GM04503 (cell line): ENCODE measurements at regions not wholly inside any gene's neighbourhood (a gene's known extent, or its start where the extent isn't known, plus 50 kb on each side); places are given as distances from the start of the nearest gene placed in this dataset.

Experiments used
- DNase-seq: peaks from one replicate; pipeline ENCODE4 v3.0.0-alpha.2; 2012; ENCODE audit warnings: low read depth

DNA sequence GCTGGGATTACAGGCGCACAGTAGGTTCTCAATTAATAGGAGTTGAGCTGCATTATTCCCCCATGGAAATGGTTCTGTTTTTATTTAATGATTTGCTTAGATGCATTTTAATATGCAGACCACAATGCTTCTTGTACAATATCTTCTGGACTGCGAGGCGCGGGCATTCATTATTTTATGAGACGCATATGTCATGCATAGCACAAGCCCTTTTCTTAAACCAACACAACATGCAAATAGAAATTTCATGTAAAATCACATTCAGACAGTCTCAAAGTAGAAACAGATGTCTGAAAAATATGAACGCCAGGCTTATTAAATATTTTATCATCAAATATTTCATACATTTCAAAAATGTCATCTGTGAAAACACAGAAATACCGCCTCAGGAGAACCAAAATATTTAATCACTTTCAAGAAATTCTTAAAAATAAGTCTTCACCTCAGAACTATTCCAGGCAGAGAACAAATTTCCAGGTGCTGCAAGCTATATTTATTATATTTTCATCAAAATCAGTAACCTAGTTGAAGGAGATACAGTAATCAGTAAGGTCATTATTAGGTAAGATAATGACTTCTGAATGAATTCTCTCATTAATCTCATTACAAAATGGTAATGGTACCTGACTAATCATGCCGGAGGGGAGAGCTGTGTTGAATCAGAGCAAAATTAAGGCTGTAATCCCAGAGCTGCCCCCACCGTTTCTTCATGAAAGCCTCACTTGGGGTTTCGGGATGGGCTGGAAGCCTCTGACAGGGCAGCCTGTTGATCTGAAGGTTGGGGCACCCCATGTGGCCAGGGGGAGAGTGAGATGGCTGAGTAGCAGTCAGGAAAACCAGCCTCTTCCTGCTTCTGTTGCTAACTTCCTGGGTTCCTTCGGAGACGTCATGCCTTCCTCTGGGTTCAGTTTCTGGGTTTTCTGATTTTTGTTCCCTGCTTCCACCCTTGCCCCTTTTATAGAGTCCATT is 133.9 kb upstream of the ZNF618 start:
- DNase-seq, result no peak

GRCh38 chr9:113742878-113743277 is 133.2 kb upstream of the ZNF618 start:
- DNase-seq, result no peak

DNA sequence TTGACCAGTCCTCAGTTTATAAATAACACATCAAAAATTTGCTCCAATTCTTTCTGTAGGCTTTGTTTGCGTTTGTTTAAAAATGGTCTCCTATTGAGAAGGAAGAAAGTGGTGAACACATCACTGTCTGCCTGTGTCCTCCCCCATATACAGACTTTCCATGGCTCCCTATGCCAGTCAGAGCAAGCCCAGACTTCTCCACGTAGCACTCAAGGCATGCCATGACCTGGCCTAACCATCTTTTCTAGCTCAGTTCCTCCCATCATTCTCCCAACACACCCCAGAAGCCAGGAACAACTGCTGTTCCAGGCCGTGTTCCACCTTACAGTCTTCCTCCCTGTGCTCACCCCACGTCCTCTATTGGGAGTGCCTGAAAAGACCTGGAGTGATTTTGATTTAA is 129.6 kb upstream of the ZNF618 start:
- no peak for DNase-seq

DNA sequence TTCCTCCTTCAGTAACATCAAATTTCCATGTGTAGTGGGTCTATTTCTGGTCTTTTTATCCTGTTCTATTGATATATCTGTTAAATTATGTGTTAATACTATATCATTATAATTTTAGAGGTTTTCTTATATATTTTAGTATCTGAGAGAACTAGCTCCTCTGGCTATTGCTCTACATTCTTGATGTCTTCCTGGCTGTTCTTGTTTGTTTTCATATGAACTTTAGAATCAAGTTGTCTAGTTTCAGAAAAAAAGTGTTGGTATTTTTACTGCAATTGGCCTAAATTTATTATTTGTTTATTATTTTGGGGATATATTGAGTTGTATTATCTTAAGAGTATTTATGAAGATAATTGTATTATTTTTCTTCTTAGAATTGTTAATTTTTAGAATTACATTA is 128.0 kb upstream of the ZNF618 start:
- no peak for DNase-seq

DNA sequence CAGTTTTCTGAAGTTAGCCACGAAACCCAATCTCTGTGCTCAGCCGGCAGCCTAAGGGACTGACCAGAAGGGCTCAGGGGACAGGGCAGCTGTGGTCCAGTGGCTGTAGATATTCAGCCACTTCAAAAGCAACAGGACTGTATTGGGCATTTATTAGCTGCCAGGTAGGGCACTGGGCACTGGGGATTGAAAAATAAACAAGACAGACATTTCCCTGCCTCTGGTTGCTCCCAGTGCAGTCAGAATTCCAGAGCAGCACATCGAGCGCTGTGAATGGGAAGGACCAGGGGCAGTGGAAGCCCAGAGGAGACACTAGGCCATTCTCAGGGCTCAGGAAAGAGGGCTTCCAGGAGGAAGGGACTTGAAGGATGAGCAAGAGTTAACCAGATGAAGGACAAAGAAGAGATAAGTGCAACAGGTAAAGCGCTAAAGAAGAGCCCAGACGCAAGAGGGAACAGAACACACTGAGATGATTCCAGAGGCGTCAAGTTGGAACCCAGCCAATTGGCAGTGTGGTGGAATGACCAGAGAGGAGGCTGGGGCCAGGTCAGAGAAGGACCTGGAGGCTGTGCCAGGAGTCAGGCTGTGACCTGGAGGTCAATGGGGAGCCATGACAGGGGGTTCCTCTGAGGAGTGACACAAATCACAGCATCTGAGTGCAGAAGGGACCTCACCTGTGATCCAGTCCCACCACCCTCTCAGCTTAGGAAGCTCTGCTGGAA is 122.5 kb upstream of the ZNF618 start:
- DNase-seq, result no peak

DNA sequence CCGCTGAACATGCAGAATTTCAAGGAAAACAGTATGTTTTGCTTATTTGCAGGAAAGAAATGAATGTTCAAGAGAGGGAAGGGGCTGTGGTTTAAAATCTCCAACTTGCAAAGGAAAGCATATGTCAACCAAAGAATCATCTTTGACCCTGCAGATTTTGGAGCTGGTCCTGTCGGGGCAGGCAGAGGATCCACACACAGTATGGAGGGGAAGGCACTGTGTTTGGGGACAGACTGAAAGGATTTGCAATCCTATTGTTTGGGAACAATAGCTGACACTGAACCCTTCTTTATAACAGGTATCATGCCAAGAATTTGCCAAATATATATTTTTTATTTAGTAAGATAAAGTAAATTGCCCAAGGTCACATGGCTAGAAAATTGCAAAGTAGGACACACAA is 121.4 kb upstream of the ZNF618 start:
- no peak for DNase-seq

DNA sequence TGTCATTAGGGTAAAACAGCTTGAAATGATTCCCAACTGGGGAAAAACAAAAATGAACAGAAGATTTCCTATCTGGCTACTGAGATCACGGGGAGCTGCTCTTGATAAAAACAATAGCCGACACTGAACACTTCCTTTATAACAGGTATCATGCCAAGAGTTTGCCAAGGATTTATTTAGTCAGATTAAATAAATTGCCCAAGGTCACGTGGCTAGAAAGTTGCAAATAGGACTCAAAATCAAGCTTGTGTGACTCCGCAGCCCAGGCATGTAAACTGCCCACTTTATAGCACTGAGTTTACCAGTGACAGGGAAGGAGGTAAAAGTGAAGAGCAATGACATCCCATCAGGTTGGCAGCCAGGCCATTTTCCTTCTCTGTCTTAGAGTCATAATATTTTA is 120.7 kb upstream of the ZNF618 start:
- DNase-seq, result no peak

DNA sequence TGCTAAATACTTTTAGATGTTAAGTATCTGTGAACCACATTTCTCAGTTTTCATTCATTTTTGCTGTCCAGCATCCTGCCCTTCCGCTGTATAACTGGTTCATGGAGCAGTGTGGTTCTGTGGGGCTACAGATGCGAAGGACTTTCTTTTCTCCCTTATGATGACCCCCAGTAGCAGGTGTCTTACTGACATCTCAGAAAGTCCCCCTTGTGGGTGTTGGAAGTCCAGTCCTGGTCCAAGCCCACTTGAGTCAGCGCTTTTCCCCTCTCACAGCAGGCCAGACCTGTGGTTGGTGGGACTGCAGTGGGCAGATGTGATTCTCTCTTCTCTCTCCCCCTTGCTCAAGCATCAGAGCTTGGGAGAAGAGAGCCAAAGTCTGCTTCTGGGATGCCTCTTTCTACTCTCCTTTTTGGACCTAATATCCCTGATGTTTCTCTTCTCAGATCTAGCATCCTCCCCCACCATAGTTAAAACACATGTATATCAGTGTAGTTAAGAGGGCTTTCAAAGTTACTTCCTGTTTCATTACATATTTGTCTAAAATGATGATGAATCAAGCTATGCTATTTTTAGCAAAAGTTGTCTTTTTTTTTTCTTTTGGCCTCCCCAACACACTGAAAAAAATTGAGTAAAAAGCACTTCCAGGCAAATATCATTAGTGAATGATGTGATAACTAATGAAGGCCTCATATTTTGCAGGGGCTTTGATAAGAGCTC is 119.5 kb upstream of the ZNF618 start:
- no peak for DNase-seq

GRCh38 chr9:113763429-113763828 is 112.7 kb upstream of the ZNF618 start:
- no peak for DNase-seq

DNA sequence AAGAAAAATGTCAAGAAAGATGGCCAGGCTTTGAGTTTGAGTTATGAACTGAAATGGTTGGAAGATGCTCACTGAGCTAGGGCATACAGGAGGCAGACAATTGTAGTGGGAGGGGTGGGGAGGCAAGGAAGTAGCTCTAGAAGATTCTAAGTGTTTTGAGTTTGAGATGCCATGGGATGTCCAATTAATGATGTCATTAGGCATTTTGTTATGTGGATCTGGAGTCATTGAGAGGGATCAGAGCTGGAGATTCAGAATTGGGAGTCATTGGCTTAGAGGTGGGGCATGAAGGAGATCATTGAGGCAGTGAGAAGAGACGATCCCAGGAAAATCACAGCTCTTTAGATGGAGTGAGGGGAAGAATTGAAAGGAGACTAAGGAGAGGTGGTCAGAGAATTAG is 111.5 kb upstream of the ZNF618 start:
- no peak for DNase-seq

DNA sequence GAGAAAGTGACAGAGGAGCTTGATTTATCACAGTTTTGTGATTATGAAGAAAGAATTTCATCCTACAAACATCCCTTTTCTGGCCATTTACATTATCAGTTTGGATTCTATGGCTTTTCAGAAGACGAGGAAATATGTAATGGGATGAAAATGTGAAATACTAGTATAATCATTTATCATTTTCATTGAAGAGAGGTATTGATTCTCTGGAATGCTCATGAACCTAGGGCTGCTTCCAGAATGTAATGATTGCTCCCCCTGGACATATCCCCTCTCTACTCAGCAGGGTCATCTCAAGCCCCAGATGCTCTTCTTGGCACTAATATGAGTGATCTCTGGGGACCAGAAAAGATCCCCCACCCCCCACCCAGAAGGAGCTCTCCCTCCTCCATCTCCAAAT is 106.7 kb upstream of the ZNF618 start:
- DNase-seq, result no peak

DNA sequence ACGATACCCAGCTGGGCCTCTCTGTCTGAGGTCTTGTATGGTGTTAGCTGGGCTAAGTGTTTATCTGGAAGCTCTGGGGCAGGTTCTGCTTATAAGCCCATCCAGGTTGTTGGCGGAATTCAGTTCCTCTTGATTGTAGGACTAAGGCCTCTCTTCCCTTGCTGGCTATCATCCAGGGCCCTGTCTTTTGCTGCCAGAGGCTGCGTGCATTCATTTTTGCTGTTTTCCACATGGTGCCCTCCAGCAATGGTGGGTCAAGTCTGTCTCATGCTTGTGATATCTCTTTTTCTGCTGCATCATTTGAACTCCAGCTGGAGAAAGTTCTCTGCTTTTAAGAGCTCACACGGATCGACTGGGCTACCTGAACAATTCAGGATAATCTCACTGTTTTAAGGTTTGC is 105.7 kb upstream of the ZNF618 start:
- no peak for DNase-seq

GRCh38 chr9:113771199-113771598 is 104.9 kb upstream of the ZNF618 start:
- DNase-seq, result no peak

DNA sequence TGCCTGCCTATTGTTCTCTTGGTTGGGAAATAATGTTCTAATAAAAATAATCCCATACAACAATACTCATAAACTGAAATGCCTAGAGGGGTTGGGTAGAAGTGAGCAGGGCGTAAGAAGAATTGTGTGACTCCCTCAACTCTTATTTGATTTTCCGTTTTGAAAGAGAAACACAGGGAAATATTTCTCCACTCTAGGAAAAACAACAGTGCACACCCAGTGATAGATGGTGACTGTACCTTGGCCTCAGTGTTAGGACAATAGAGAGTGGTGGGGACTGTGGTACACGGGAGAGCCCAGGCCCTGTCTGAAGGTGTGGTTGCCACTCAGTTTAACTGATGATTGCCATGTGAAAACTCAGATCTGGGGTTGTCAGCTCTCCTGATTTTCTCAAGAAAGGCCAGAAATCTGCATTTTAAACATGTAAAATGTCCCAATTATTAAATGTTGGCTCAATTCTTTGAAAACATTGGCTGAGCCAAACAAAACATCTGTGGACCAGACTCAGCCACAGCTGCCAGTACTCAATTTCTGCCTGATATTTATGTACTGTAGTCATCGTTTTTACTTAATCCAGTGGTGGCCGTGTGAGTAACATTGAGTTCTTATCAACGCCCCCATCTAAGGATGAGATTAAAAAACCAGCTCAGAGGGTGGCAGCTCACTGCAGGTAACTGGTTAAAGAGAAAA is 103.8 kb upstream of the ZNF618 start:
- peak; percentile 29 for DNase-seq

GRCh38 chr9:113774963-113775362 is 101.1 kb upstream of the ZNF618 start:
- no peak for DNase-seq

DNA sequence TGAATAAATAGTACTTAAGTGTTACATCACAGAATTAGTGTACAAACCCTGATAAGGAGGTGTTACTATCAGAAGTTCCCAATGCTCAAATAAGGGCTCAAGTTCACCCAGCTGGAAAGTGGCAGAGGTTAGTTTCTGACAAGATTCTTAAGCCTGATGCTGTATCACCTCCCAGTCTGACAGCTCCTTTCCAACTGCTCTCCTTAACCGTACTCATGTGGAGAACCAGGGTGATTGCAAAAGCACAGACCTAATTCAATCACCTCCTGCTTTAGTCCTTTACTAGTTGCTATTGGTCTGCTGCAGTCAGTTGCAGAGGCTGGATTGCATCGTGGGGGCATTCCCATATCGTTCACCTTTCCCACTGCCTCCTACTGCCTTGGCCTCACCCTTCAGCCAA is 100.4 kb upstream of the ZNF618 start:
- no peak for DNase-seq

DNA sequence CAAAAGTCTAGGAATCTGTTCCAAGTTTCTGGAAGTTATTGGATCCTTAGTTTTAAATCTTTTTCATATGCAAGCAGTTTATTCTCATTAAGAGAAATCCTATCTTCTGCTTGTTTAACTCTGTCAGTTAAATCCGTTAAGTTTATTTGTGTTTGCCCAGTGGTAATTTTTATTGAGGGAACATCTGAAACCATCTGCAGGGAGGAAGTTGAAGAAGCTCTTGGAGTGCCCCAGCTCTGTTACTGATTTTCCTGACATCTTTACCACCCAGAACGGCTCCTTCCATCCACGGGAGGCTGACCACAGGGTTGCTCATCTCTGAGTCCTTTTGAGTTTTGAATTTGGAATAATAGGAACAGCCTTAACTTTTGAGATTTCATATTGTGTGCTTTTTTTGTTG is 99.9 kb upstream of the ZNF618 start:
- no peak for DNase-seq

DNA sequence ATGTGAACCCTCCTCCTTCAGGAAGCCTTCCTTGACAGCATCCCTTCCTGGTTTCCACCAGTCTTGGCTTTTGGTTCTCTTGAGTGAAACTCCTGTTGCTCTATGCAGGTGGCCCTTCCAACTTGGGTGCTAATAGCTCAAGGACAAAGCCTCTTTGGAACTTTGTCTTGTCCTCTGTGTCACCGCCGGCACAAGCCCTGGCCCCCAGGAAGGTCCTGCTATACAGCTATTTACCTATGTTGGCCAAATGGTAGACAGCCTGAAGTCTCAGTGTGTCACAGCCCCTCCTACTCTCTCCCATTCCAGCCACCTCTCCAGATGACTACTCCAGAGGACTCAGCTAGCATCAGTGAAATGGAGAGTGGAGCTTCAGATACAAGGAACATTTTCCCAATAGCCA is 94.7 kb upstream of the ZNF618 start:
- DNase-seq, result no peak

DNA sequence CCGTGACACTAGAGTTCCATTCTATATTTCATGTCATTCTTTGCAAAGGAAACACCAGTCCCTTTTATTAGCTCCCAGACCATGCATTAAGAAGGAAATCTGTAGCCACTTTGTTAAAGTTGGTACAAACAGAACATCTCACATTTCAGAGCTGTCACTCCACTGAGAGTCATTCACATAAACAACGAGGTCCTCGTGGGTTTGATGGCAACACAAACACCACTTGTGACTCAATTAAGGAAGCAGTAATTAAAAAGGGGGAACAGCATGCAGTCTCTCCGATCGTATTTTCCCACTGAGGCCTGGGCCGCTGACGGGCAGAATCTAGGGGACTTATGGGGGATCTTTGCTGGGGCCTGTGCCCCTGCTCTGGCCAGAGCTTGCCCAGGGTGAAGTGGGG is 94.2 kb upstream of the ZNF618 start:
- DNase-seq, result no peak

DNA sequence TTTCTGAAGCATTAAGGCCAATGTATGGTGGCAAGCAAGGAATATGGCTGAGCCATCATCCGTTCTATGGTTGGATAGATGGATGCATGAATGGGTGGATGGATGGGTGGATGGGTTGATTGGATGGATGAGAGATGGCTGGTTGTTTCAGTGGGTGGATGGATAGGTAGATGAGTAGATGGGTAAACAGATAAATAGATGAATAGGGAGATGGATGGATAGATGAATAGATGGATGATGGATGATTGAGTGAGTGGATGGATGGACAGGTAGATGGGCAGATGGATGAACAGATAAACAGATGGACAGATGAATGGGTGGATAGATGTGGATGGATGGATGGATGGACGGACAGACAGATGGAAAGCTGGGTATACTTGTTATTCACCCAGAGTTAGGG is 92.6 kb upstream of the ZNF618 start:
- DNase-seq, result no peak

GRCh38 chr9:113785334-113785733 is 90.8 kb upstream of the ZNF618 start:
- no peak for DNase-seq

DNA sequence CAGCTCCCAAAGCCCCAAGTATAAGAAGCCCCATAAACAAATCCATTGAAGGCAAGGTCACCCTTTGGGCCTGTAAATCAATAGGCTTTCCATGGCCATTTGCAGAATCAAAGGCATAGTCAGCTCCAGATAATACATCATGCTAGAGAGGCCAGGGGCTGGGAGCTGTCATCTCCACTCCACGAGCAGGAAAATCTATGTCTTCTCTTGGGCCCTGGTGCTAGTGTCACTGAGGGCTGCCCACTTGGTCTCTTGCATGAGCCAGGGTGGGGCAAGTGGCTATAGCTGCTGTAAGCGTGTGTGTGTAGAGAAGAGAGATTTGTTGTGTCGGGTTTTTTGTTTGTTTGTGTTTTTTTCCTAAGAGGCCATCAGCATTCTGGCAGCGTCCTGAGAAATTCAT is 90.0 kb upstream of the ZNF618 start:
- no peak for DNase-seq
